ENCODE measurements at regions not wholly inside any gene's neighbourhood (a gene's known extent, or its start where the extent isn't known, plus 50 kb on each side); places are given as distances from the start of the nearest gene placed in this dataset.

DNA sequence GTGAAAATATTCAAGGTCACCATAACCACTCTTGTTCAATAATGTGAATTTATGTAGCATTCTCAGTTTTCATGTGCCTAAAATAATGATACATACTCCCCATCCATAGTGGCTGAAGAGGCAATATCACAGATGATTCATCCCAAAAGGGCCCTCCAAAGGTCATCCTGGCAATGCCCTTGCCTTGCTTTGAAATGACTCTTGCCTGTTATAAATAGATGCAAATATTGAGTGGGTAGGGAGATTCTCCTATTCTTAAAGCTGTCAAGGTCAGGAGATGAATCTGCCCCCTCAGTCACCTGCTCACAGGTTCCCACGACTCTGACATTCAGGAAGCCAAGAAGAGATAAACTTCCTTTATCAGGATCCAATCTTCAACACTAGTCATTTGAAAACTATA, 490.5 kb downstream of the TNS1 start:
- TF ChIP-seq SPI1 (IDR thresholded peaks at IDR 0.05; ENCODE audit: low read depth, low read length) (no peak), POU2F2 (IDR thresholded peaks at IDR 0.05; ENCODE audit: low read depth, low read length) (no peak), POLR2A (IDR thresholded peaks at IDR 0.05; ENCODE audit: low read depth, low read length) (no peak), POLR2AphosphoS5 (IDR thresholded peaks at IDR 0.05; ENCODE audit: low read depth, low read length) (no peak), TAF1 (IDR thresholded peaks at IDR 0.05; ENCODE audit: low read depth, low read length) (no peak), PAX5 (IDR thresholded peaks at IDR 0.05; ENCODE audit: insufficient read depth, low read length, severe bottlenecking) (no peak)
